ENCODE measurements at regions not wholly inside any gene's neighbourhood (a gene's known extent, or its start where the extent isn't known, plus 50 kb on each side); places are given as distances from the start of the nearest gene placed in this dataset.

DNA sequence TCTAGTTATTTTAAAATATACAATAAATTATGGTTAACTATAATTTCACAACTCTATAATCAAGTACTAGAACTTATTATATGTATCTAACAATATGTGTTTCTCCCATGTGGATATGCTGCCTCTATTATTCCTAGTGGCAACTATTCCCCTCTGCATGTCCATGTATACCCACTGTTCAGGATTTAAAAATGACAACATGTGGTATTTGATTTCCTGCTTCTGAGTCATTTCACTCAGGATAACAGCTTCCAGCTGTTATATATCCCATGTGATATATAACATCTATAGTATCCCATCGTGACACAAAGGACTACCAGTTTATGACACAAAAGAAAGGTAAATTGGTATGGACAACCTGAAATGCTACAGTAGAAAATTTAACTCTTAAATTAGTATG is 167.4 kb upstream of the TACR3 start:
- H3K9me3 Mint-ChIP-seq = peaks cover 4% of the 10 kb centered on the region
- Histone ChIP-seq H3K4me3 (ENCODE audit: low read length) (no peak overlapping the region), H3K27ac (ENCODE audit: low read depth in 1 of 2, low read length in 2 of 2) (no peak overlapping the region), H3K4me1 (ENCODE audit: insufficient read depth, low read length) (no peaks in the 10 kb centered on the region), H3K27me3 (ENCODE audit: control insufficient read depth in 1 of 2, insufficient read depth in 2 of 2, low read length in 2 of 2) (no peaks in the 10 kb centered on the region), H3K36me3 (ENCODE audit: insufficient read depth, low read length) (no peaks in the 10 kb centered on the region), H3K9me3 (ENCODE audit: control insufficient read depth in 1 of 2, insufficient read depth in 1 of 2, low read length in 2 of 2) (peaks cover 0 to 4% of the 10 kb centered on the region in 2 experiments)
- no peak for ATAC-seq (ENCODE audit: poor library complexity)
- H3K36me3 Mint-ChIP-seq (ENCODE audit: low read depth) = no peaks in the 10 kb centered on the region
- POLR2A ChIA-PET = no interaction called here
- no peak overlapping the region for H3K4me3 Mint-ChIP-seq
- no peaks in the 10 kb centered on the region for H3K4me1 Mint-ChIP-seq (ENCODE audit: low read depth)
- H3K27me3 Mint-ChIP-seq = no peaks in the 10 kb centered on the region
- CTCF ChIA-PET = no interaction called here
- TF ChIP-seq, protein P1, sequence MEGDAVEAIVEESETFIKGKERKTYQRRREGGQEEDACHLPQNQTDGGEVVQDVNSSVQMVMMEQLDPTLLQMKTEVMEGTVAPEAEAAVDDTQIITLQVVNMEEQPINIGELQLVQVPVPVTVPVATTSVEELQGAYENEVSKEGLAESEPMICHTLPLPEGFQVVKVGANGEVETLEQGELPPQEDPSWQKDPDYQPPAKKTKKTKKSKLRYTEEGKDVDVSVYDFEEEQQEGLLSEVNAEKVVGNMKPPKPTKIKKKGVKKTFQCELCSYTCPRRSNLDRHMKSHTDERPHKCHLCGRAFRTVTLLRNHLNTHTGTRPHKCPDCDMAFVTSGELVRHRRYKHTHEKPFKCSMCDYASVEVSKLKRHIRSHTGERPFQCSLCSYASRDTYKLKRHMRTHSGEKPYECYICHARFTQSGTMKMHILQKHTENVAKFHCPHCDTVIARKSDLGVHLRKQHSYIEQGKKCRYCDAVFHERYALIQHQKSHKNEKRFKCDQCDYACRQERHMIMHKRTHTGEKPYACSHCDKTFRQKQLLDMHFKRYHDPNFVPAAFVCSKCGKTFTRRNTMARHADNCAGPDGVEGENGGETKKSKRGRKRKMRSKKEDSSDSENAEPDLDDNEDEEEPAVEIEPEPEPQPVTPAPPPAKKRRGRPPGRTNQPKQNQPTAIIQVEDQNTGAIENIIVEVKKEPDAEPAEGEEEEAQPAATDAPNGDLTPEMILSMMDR (IDR thresholded peaks at IDR 0.05) = no peak
- no peak for DNase-seq
- intact Hi-C loops (cut with DNase I, micrococcal nuclease) = no loop called here
- H3K27ac Mint-ChIP-seq = no peak overlapping the region

DNA sequence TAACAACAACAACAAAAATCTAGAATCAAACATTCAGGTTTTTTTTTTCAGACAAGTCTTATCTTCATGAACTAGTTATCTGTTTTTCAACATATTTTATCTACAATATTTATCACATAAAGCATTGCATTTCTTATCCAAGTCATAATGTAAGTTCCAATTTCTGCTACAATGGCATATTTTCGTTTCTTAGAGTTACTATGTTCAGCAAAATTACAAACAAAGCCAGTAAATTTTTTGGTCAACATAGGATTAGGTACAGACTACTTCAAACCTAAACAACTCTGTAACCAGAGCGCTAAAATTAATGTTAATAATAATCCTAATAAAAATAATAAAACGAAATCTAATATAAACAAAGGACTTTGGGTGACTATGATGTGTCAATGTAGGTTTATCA is 165.4 kb upstream of the TACR3 start:
- DNase-seq (no peak), ATAC-seq (ENCODE audit: poor library complexity) (no peak)
- intact Hi-C loops (cut with DNase I, micrococcal nuclease) = no loop called here
- Histone ChIP-seq H3K4me1 (ENCODE audit: insufficient read depth, low read length) (no peaks in the 10 kb centered on the region), H3K4me3 (ENCODE audit: low read length) (no peak overlapping the region), H3K9me3 (ENCODE audit: control insufficient read depth in 1 of 2, insufficient read depth in 1 of 2, low read length in 2 of 2) (no peaks in the 10 kb centered on the region), H3K27ac (ENCODE audit: low read depth in 1 of 2, low read length in 2 of 2) (no peak overlapping the region), H3K36me3 (ENCODE audit: insufficient read depth, low read length) (no peaks in the 10 kb centered on the region), H3K27me3 (ENCODE audit: control insufficient read depth in 1 of 2, insufficient read depth in 2 of 2, low read length in 2 of 2) (no peaks in the 10 kb centered on the region)
- CTCF ChIA-PET = no interaction called here
- no peaks in the 10 kb centered on the region for H3K36me3 Mint-ChIP-seq (ENCODE audit: low read depth)
- no peaks in the 10 kb centered on the region for H3K4me1 Mint-ChIP-seq (ENCODE audit: low read depth)
- TF ChIP-seq, protein P1 (IDR thresholded peaks at IDR 0.05) = no peak
- H3K27me3 Mint-ChIP-seq = no peaks in the 10 kb centered on the region
- no peak overlapping the region for H3K4me3 Mint-ChIP-seq
- H3K27ac Mint-ChIP-seq = no peak overlapping the region
- POLR2A ChIA-PET = no interaction called here
- H3K9me3 Mint-ChIP-seq = peaks cover 3% of the 10 kb centered on the region

DNA sequence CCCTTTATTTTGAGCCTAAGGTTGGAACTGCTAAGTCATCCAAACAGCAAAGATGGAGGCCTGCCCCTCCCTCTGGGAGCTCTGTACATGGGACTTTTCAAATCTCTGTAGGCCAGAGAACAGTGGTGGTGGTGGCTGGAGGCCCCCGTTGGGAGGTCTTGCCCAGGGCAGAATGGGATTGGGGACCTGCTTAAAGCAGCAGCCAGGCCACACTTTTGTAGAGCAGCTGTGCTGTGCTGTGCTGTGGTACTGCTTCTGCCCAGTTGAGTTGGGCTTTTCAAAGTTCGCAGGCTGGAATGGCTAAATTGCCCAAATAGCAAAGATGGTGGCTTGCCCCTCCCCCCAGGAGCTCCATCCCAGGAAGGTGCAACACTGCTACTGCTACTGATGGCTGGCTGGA is 147.5 kb upstream of the TACR3 start:
- CTCF ChIA-PET = no interaction called here
- H3K4me3 Mint-ChIP-seq = no peak overlapping the region
- H3K9me3 Mint-ChIP-seq = peaks cover 21% of the 10 kb centered on the region
- H3K27me3 Mint-ChIP-seq = no peaks in the 10 kb centered on the region
- Histone ChIP-seq H3K36me3 (ENCODE audit: insufficient read depth, low read length) (no peaks in the 10 kb centered on the region), H3K27me3 (ENCODE audit: control insufficient read depth in 1 of 2, insufficient read depth in 2 of 2, low read length in 2 of 2) (no peaks in the 10 kb centered on the region), H3K9me3 (ENCODE audit: control insufficient read depth in 1 of 2, insufficient read depth in 1 of 2, low read length in 2 of 2) (peaks cover 0 to 5% of the 10 kb centered on the region in 2 experiments), H3K27ac (ENCODE audit: low read depth in 1 of 2, low read length in 2 of 2) (no peak overlapping the region), H3K4me1 (ENCODE audit: insufficient read depth, low read length) (no peaks in the 10 kb centered on the region), H3K4me3 (ENCODE audit: low read length) (no peak overlapping the region)
- intact Hi-C loops (cut with DNase I, micrococcal nuclease) = no loop called here
- H3K4me1 Mint-ChIP-seq (ENCODE audit: low read depth) = no peaks in the 10 kb centered on the region
- POLR2A ChIA-PET = no interaction called here
- ATAC-seq (ENCODE audit: poor library complexity) = no peak
- H3K36me3 Mint-ChIP-seq (ENCODE audit: low read depth) = no peaks in the 10 kb centered on the region
- DNase-seq = no peak
- H3K27ac Mint-ChIP-seq = no peak overlapping the region
- TF ChIP-seq, protein P1 (IDR thresholded peaks at IDR 0.05) = no peak

All from CD4-positive, alpha-beta T cell (primary cell).